Lung microvascular endothelial cell (primary cell): ENCODE measurements at regions not wholly inside any gene's neighbourhood (a gene's known extent, or its start where the extent isn't known, plus 50 kb on each side); places are given as distances from the start of the nearest gene placed in this dataset.

ENCODE experiments used
- DNase-seq, 2 donors: peaks; one replicate each; pipeline versions ENCODE4 v3.0.0 to v3.0.0-alpha.2; 2010; ENCODE audit warnings: low read depth in 2 of 2

- no peak for DNase-seq
These were observed 367.9 kb downstream of the ZIC4 start for GRCh38 chr3:147038481-147038880.

- no peak for DNase-seq
These were observed 372.0 kb downstream of the ZIC4 start for GRCh38 chr3:147034359-147034758.

- DNase-seq: no peak
These were observed 376.1 kb downstream of the ZIC4 start for GRCh38 chr3:147030274-147030673.

GRCh38 chr3:147015334-147015733, 391.0 kb downstream of the ZIC4 start:
- DNase-seq: no peak

DNA sequence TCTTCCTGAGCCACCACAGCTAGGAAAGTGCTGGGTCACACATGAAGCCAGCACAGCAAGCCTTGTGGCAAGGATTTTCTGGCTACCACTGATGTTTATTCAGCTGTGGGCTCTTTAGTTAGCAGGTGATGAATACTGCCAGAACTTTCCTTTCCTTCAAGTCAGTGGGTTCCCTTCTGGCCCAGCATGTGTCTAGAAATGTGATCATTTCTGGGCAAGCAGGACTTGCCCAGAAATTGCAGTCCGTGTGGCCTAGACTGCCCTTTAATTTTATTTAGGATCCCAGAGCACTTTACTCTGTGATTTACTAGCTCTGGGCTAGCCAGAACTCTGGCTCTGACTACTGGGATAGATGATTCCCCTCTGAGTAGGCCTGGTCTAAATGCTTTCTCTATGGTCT, 397.5 kb downstream of the ZIC4 start:
- no peak for DNase-seq

DNA sequence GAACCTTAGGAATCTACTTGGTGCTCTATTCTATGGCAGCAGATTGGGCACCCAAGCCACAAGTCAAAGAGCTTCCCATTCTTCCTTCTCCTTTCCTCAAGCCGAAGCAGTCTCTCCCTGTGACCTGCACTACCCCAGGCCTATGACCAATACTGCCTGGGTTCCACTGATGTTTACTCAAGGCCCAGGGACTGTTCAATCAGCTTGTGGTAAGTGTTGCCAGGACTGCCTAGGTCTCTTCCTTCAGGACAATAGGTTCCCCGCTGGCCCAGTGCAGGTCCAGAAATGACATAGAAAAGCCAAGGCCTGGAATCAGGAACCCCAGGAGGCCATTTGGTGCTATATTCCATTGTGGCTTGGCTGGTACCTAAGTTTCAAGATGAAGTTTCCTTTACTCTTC, 397.9 kb downstream of the ZIC4 start:
- DNase-seq: no peak

DNA sequence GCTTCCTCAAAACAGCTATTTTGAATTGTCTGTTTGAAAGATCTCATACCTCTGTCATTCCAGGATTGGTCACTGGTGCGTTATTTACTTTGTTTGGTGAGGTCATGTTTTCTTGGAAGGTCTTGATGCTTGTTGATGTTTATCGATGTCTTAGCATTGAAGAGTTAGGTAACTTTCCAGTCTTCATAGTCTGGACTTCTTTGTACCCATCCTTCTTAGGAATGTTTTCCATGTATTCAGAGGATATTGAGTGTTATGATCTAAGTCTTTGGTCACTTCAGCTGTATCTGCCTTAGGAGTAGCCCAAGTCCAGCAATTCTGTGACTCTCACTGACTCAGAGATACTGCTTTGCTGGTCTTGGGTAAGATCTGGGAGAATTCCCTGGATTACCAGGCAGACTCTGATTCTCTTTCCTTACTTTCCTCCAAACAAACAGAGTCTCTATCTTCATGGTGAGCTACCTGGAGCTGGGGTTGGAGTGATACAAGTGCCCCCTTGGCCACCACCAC, 398.6 kb downstream of the ZIC4 start:
- no peak for DNase-seq

DNA sequence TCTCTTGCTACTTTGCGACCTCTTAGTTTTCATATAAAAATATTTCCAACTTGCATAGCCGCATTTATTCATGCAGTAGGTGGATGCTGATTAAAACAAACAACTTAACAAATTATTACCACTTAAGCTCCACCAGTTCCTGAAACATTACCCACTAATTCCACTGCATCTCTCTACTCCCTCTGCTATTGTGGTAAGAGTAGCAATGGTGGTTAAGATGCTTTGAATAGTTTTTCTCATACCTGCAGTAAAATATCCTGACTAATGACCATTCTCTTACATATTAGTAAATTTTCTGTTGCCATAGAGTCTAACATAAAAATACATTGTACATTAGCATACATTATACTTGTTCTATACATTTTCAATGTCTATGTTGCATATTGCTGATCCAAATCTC, 397.6 kb upstream of the PLSCR5 start:
- no peak for DNase-seq

DNA sequence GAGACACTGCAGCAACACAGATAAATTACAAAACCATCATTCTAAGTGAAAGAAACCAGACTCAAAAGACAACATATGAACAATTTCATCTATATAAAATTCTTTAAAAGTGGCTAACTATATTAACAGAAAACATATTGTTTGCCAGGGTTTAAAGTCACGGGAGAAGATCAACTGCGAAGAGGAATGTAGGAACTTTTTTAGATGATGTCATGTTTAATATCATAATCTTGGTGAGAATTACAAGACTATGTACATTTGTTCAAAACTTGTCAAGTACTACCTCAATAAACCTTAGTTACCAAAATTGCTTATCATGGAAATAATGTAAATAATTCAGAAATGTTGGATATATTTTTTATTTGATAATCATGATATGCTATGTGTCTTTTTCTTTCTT, 395.1 kb upstream of the PLSCR5 start:
- no peak for DNase-seq

DNA sequence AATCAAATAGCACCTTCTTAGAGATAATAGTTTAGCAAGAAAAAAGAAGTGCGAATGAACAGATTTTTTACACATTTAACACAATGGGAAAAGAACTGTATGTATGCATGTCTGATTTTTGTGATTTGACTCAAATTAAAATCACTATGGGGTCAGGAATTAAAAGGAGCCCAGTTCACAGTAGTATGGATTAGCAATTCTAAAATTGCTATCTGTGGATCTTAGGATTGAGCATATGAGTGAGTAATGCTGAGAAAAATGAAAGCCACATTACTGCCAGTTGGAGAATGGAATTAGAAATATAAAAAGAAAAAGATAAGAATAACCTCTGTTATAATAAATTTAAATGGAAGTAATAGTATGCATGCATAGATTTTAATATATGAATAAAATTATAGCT, 386.8 kb upstream of the PLSCR5 start:
- no peak for DNase-seq

- peak; percentile 3 to 19 for DNase-seq
These were observed 370.3 kb upstream of the PLSCR5 start for GRCh38 chr3:146975476-146975875.

GRCh38 chr3:146975032-146975431, 369.9 kb upstream of the PLSCR5 start:
- DNase-seq: no peak

DNA sequence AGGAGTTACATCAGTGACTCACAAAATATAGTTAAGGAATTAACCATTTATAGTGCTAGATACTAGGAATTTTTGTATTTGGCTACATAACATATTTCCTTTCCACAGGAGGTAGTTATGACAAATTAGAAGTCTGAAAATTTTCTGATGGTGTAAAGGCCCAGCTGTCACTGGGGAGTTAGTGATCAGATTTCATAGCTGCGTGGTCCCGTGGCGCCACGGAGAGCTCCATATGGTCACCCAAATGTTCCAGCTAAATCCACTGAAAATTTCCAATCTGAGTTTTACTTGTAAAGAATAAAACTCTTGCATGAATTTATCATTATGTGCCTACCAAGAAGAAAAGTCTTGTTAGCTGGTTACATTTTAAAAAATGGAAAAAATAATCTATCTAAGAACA, 368.9 kb upstream of the PLSCR5 start:
- DNase-seq: no peak

DNA sequence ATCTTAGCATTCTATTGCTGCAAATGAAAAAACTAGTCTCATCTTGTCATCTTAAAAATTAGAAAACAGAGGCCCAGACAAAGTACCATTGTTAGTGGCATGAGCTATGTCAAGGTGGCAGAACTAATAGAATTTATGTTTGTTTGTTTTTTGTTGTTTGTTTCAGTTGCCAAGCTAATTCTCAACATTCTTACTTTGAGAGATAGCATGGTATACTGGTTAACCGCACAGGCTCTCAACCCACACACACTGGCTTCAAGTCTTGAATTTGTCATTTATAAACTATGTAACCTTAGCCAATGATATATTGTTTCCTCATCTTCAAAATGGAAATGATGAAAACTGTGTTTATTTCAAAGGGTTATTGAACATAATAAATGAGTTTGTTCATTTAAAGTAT, 367.6 kb upstream of the PLSCR5 start:
- DNase-seq: no peak

GRCh38 chr3:146970236-146970635, 365.1 kb upstream of the PLSCR5 start:
- no peak for DNase-seq

DNA sequence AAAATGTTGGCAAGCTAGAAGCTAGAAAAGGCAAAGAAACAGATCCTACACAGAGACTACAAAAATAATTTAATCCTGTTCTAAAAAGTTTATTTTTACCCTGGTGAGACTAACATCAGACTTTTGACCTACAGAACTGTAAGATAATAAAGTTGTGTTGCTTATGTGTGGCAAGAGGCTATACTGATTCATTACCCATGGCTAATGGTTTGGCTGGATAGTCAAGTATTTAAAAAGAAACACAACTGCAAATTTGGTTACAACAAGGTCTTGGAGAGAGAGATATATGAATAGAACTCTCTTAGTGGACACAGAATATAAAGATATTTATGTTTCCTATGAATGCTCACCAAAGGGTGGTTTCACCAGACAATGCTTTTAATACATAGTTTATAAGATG, 364.2 kb upstream of the PLSCR5 start:
- DNase-seq: no peak

DNA sequence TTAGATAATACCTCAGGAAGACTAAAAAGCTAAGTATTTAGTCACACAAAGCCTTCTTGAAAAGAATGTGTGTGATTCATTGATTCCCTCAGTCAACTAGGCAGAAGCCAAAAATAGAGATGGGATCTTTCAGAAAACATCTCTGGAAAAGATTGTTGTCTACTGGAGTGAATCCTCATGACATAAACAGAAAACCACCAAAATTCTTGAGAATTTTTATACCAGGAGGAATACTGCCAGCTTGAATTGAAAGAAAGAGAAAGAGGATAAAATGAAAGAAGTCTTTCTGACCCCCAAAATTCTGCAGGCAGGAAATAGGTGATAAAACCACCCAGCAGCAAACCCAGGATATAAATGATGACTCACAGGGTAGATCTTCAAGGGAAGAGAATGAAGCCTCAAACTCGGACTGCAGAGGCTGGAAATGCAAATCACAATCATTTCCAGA, 363.1 kb upstream of the PLSCR5 start:
- peak in 1 of 2 donors; percentile 44 for DNase-seq

DNA sequence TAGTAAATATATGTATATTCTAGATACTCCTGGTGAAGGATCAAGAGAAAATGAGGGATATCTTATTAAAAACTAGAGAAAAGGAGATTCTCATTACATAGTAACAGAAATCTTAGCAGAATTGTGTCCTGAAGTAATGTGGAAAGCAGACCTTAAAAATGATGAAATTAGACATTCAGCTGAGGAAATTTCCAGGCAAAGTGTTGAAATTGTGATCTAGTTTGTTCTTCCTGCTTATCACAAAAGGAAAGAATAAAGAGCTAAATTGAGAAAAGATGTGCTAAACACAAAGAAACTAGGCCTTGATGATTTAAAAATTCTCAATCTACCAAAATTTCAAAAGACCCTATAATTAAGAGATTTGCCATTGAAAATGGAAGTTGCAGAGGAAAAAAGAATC, 362.6 kb upstream of the PLSCR5 start:
- no peak for DNase-seq

GRCh38 chr3:146966124-146966523, 361.0 kb upstream of the PLSCR5 start:
- DNase-seq: no peak

- DNase-seq: no peak
These were observed 348.4 kb upstream of the PLSCR5 start for GRCh38 chr3:146953511-146953981.

- DNase-seq: no peak
These were observed 343.8 kb upstream of the PLSCR5 start for GRCh38 chr3:146948985-146949384.

GRCh38 chr3:146948186-146948585, 343.0 kb upstream of the PLSCR5 start:
- DNase-seq: no peak

DNA sequence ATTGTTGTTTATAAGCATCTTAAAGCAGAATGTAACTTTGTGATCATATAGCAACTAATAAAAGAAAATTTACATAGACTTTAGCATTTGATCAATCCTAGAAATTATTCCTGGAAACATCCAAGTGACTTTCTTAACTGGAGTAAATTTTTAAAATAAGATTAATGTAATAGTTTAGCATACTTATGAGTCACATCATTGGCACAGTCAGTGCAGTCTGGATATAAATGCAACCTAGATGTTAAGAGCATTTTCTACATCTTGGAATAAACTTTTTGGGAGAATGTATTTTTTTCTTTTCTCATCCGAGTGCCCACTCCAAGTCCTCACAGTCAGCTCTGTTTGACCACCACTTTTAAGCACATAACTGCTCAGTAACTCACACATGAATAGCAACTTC, 324.6 kb upstream of the PLSCR5 start:
- no peak for DNase-seq

DNA sequence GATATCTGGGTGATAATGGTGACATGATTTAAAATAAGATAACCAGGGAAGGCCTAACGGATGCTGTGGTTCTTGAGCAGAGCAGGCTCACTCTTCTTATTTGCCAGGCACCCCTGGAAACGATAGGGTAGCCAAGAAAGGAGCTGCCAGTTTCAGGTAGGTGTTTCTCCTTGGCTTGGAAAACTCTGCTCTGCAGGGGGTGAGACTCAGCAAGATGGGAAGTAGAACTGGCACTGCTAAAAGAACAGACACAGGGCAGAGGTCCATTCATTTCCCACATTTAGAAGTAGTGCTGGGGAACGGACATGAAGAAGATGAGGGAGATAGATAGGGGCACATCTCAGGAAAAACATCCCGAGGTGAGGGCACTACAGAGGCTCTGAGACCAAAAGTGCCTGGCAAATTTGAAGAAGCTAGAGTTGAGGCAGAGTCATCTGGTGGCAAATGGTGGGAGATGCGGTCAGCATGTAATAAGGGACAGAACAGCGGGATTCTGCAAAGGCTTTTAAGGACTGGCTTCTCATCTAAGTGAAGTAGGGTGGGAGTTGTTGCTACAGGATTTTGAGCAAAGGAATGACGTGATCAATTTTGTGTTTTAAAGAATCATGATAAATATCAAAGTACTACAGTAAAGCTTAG, 323.4 kb upstream of the PLSCR5 start:
- DNase-seq: peak in 1 of 2 donors; percentile 1
